Astrocyte of the spinal cord (primary cell): ENCODE measurements at regions not wholly inside any gene's neighbourhood (a gene's known extent, or its start where the extent isn't known, plus 50 kb on each side); places are given as distances from the start of the nearest gene placed in this dataset.
A peak's percentile ranks its signal among the peaks of the same experiment; 100 is the strongest.

Experiments
- DNase-seq: peaks from one replicate; pipeline ENCODE4 v3.0.0; 2011; ENCODE audit warnings: low read depth, low spot score
- H3K4me3 ChIP-seq: 2 replicates; pipeline ENCODE4 v1.5.1; 2011; ENCODE audit warnings: low read depth, mild to moderate bottlenecking, low read length, moderate library complexity
- CTCF ChIP-seq: IDR thresholded peaks from 2 replicates; pipeline ENCODE4 v1.5.1; 2012; ENCODE audit warnings: low read depth, mild to moderate bottlenecking, low read length, inconsistent platforms
- in situ Hi-C: cut with HindIII; loops from 2 replicates; pipeline ENCODE4 v1.10.0; 2017; ENCODE audit warnings: low sequenced_read_pairs

GRCh38 chr2:105546628-105546974 is 147.8 kb upstream of the FHL2 start:
- TF ChIP-seq CTCF: no peak
- H3K4me3 ChIP-seq: no peak overlapping the region
- DNase-seq: no peak
- in situ Hi-C loops: no loop called here

- in situ Hi-C loops: no loop called here
- TF ChIP-seq CTCF: peak; percentile 89
- DNase-seq: peak; percentile 69
- H3K4me3 ChIP-seq: no peak overlapping the region
Measured at GRCh38 chr2:105545730-105546627, 147.1 kb upstream of the FHL2 start.

- in situ Hi-C loops: no loop called here
- DNase-seq: no peak
- no peak for TF ChIP-seq CTCF
- no peak overlapping the region for H3K4me3 ChIP-seq
Measured at GRCh38 chr2:105544591-105545377, 145.9 kb upstream of the FHL2 start.

DNA sequence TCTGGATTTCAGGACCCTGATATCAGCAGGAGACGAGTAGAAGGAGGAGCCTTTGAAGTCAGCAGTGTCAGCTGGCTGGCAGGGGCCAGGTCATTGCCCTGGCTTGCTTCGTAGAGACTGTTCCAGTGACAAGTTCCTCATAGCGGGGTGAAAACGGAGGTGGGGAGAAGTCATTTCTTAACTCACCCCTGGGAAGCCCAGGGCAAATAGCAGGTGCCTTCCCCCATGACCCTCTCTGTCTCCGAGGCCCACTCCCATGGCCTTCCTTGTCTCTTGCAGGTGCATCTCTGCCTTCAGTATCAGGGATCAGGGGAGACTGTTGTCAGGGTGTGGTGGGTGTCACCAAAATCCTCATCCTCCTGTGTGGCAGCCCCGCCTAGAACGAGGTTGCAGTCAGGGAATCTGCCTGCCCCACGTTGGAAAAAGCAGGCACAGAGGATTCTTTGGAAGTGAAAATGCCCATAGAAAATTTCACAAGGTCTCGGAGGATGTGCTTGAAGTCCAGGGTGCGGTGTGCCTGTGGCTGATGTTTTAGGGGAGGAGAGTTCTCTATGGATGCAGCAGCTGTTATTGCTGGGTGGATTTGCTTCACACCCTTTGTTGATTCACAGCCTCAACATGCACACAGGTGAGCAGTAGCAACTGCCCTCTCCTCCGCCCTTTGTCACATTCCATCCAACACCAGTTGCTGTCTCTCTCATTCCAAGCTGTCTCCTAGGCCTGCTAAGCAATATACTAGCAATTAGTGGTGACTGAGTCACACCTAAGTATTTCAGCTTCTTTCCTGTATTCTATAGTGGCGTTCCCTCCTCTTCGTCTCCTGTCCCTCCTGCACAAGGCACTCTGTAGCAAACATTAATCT is 142.6 kb upstream of the FHL2 start:
- DNase-seq: no peak
- in situ Hi-C loops: no loop called here
- no peak for TF ChIP-seq CTCF
- H3K4me3 ChIP-seq: no peak overlapping the region

DNA sequence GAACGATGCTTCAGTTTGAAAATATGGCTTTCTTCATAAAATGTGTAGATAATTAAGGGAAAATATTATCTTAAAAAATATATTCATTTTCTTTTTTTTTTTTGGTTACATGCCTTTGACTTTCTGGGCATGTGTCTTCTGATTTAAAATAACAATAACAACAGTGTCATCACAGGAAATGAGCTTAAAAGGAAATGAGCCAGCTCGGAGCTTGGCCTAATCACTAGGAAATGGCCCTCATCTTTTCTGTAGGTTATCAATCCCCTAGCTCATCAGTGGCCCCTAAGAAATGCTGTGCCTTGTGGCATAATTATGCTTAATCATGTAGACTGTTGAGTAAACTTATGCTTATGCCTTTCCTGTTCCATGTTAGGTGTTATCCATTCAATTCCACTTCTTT is 141.8 kb upstream of the FHL2 start:
- TF ChIP-seq CTCF: no peak

DNA sequence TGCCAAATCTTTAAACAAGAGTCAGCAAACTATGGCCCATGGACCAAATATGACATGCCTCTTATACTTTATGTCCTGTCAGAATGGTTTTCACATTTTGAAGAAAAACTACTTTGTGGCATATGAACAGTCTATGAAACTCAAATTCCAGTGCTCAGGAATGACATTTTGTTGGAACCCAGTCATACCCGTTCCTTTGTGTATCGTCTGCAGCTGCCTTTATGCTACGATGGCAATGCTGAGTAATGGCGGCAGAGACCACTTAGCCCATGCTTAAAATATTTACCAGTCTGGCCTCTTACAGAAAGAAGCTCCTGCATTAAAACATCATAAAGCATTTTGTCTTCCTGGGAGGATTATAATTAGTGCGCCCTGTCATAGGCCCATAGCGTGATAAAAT is 140.5 kb upstream of the FHL2 start:
- H3K4me3 ChIP-seq: no peak overlapping the region
- DNase-seq: no peak
- no peak for TF ChIP-seq CTCF
- in situ Hi-C loops: no loop called here

More for the DNA sequence above, 141.8 kb upstream of the FHL2 start:
- in situ Hi-C loops: no loop called here
- H3K4me3 ChIP-seq: no peak overlapping the region
- no peak for DNase-seq
